ENCODE measurements at regions not wholly inside any gene's neighbourhood (a gene's known extent, or its start where the extent isn't known, plus 50 kb on each side); places are given as distances from the start of the nearest gene placed in this dataset.

DNA sequence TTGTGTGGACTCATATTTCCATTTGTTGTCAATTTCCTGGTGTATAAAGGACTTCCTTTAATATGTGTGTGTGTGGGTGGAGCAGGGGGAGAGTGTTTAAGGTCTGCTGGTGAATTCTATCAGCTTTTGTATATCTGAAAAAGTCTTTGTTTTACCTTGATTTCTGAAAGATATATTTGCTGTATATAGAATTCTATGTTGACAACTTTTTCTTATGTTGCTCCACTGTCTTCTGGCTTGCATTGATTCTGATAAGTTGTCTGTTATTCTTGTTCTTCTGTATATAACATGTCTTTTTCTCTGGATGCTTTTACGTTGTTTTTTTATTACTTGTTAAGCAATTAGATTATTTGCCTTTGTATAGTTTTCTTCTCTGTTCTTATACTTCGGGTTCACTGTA, 90.0 kb upstream of the CEP162 start:
- intact Hi-C loops (cut with micrococcal nuclease; ENCODE audit: unreplicated experiment) (no loop called here), in situ Hi-C loops (cut with HindIII; ENCODE audit: low pct_unique_long_range_greater_than_20kb, low sequenced_read_pairs) (no loop called here)
- Histone ChIP-seq H3K4me3 (ENCODE audit: low read depth in 2 of 2, low read length in 2 of 2) (no peak overlapping the region), H3K36me3 (ENCODE audit: control insufficient read depth, insufficient read depth, low read length) (no peaks in the 10 kb centered on the region), H3K27ac (ENCODE audit: low read length) (no peak overlapping the region), H3K9me3 (ENCODE audit: control insufficient read depth, insufficient read depth, low read depth, low read length) (no peaks in the 10 kb centered on the region), H3K4me1 (ENCODE audit: control insufficient read depth, insufficient read depth, low read length) (no peaks in the 10 kb centered on the region), H3K27me3 (ENCODE audit: control insufficient read depth, insufficient read depth, low read length) (no peaks in the 10 kb centered on the region)
- BruUV-seq (replicated peaks): no TSS peak
- TF ChIP-seq SIN3A (IDR thresholded peaks at IDR 0.05; ENCODE audit: borderline replicate concordance, insufficient read depth, low read depth, low read length) (no peak), TCF7L2 (IDR thresholded peaks at IDR 0.05; ENCODE audit: low read depth, low read length) (no peak), POLR2AphosphoS5 (IDR thresholded peaks at IDR 0.05; ENCODE audit: low read depth, low read length) (no peak), CTCF (IDR thresholded peaks at IDR 0.05) (no peak), REST (IDR thresholded peaks at IDR 0.05; ENCODE audit: insufficient read depth in 1 of 2, low read depth in 2 of 2, low read length in 1 of 2) (no peak)
- no peak for DNase-seq (ENCODE audit: low read depth, low spot score)
- no peak for ATAC-seq
- POLR2A ChIA-PET: no interaction called here
- CTCF ChIA-PET: no interaction called here

DNA sequence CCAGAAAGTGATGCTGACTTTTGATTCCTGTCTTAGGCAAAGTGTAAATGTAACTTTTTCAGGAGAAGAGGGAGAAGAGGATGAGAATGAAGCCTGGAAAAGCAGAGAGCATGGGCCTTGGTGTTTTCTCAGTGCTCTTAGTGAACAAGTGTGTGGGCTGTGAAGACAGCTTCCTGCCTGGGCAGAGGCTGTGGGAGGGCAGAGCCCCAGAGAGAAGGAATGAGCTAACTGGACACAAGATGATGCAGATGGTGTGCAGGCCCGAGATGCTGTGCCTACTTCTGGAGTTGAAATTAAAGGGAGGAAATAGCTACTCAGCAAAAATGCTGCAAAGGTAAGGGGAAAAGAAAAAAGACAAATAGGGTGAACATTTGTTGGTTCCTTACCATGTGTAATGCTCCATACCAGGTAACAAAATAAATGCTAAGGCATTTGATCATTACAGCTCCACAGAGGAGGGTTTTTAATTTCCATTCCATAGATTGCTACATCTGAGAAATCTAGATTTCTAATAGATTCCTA, 87.0 kb upstream of the CEP162 start:
- CTCF ChIA-PET: no interaction called here
- in situ Hi-C loops (cut with HindIII; ENCODE audit: low pct_unique_long_range_greater_than_20kb, low sequenced_read_pairs) (no loop called here), intact Hi-C loops (cut with micrococcal nuclease; ENCODE audit: unreplicated experiment) (no loop called here)
- ATAC-seq: no peak
- TF ChIP-seq SIN3A (IDR thresholded peaks at IDR 0.05; ENCODE audit: borderline replicate concordance, insufficient read depth, low read depth, low read length) (no peak), TCF7L2 (IDR thresholded peaks at IDR 0.05; ENCODE audit: low read depth, low read length) (no peak)
- H3K36me3 ChIP-seq (ENCODE audit: control insufficient read depth, insufficient read depth, low read length): no peaks in the 10 kb centered on the region
- no peaks in the 10 kb centered on the region for H3K4me1 ChIP-seq (ENCODE audit: control insufficient read depth, insufficient read depth, low read length)
- no peak overlapping the region for H3K4me3 ChIP-seq (ENCODE audit: low read depth in 2 of 2, low read length in 2 of 2)
- H3K9me3 ChIP-seq (ENCODE audit: control insufficient read depth, insufficient read depth, low read depth, low read length): no peaks in the 10 kb centered on the region
- POLR2A ChIA-PET: no interaction called here
- no peak overlapping the region for H3K27ac ChIP-seq (ENCODE audit: low read length)
- no TSS peak for BruUV-seq (replicated peaks)
- no peak for DNase-seq (ENCODE audit: low read depth, low spot score)
- H3K27me3 ChIP-seq (ENCODE audit: control insufficient read depth, insufficient read depth, low read length): no peaks in the 10 kb centered on the region

DNA sequence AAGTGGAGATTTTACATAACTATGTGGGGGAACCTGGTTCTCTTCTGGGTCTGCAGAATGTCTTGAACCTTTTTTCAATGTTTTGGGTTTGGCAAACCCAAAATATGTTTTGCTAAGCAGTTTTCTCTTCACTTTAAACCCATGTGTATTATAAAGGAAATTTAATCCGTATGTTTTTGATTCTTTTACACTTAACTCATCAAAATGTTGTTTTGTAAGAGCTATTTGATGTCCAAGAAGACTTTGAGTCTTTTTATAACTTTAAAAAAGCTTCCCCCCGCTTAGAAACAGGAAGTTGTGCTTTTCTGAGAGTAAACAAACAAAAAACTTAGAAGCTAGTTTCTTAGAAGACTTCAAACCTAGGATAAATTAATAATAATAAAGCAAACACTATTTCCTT, 81.9 kb upstream of the CEP162 start:
- Histone ChIP-seq H3K4me1 (ENCODE audit: control insufficient read depth, insufficient read depth, low read length) (no peaks in the 10 kb centered on the region), H3K27ac (ENCODE audit: low read length) (no peak overlapping the region), H3K9me3 (ENCODE audit: control insufficient read depth, insufficient read depth, low read depth, low read length) (no peaks in the 10 kb centered on the region), H3K4me3 (ENCODE audit: low read depth in 2 of 2, low read length in 2 of 2) (no peak overlapping the region), H3K36me3 (ENCODE audit: control insufficient read depth, insufficient read depth, low read length) (no peaks in the 10 kb centered on the region), H3K27me3 (ENCODE audit: control insufficient read depth, insufficient read depth, low read length) (no peaks in the 10 kb centered on the region)
- DNase-seq (ENCODE audit: low read depth, low spot score) (no peak), ATAC-seq (no peak)
- BruUV-seq (replicated peaks): no TSS peak
- CTCF ChIA-PET: no interaction called here
- TF ChIP-seq POLR2AphosphoS5 (IDR thresholded peaks at IDR 0.05; ENCODE audit: low read depth, low read length): no peak
- TF ChIP-seq SIN3A (IDR thresholded peaks at IDR 0.05; ENCODE audit: borderline replicate concordance, insufficient read depth, low read depth, low read length): no peak
- TF ChIP-seq TCF7L2 (IDR thresholded peaks at IDR 0.05; ENCODE audit: low read depth, low read length): no peak
- POLR2A ChIA-PET: no interaction called here
- in situ Hi-C loops (cut with HindIII; ENCODE audit: low pct_unique_long_range_greater_than_20kb, low sequenced_read_pairs): no loop called here
- intact Hi-C loops (cut with micrococcal nuclease; ENCODE audit: unreplicated experiment): no loop called here
